Activated CD4-positive, alpha-beta T cell treated with anti-CD3 and anti-CD28 coated beads for 36 hours (primary cell): ENCODE measurements at regions not wholly inside any gene's neighbourhood (a gene's known extent, or its start where the extent isn't known, plus 50 kb on each side); places are given as distances from the start of the nearest gene placed in this dataset.

Experiments used
- ATAC-seq: fragments of 200-7000 bp; cut with Tn5 transposase; one replicate; pipeline ENCODE4 v1.10.0; 2021; ENCODE audit warnings: mild to moderate bottlenecking, moderate library complexity
- CTCF ChIA-PET: fragments of 350-600 bp; sonication (Branson Sonifier 250); formaldehyde crosslinking; loops from one replicate; lab custom pipeline; 2021; ENCODE audit warnings: antibody characterized with exemption; lab: Charles Lee
- POLR2A ChIA-PET: fragments of 350-600 bp; sonication (Branson Sonifier 250); formaldehyde crosslinking; loops from one replicate; lab custom pipeline; 2021; ENCODE audit warnings: antibody characterized with exemption, inconsistent platforms; lab: Charles Lee
- DNase-seq: peaks from one replicate; pipeline ENCODE4 v3.0.0-alpha.2; 2020
- H3K27ac Mint-ChIP-seq: one replicate; pipeline ENCODE4 v1.8.0; 2021; ENCODE audit warnings: mixed read lengths
- H3K27me3 Mint-ChIP-seq: one replicate; pipeline ENCODE4 v1.8.0; 2021; ENCODE audit warnings: mixed read lengths
- H3K36me3 Mint-ChIP-seq: one replicate; pipeline ENCODE4 v1.8.0; 2021; ENCODE audit warnings: low read depth, mixed read lengths
- H3K4me1 Mint-ChIP-seq: one replicate; pipeline ENCODE4 v1.8.0; 2021; ENCODE audit warnings: mixed read lengths
- H3K4me3 Mint-ChIP-seq: one replicate; pipeline ENCODE4 v1.8.0; 2021; ENCODE audit warnings: mild to moderate bottlenecking, moderate library complexity, mixed read lengths
- H3K9me3 Mint-ChIP-seq: one replicate; pipeline ENCODE4 v1.8.0; 2021; ENCODE audit warnings: low read depth, mixed read lengths
- intact Hi-C, 2 experiments: fragments of 100-400 bp; cut with DNase I in 1 of 2; cut with micrococcal nuclease in 1 of 2; formaldehyde crosslinking; loops; one replicate each; pipeline versions ENCODE4 v1.14.2 to v1.15.1; 2022 to 2024; cut with DNase I, micrococcal nuclease

GRCh38 chr20:22339091-22339881, 245.1 kb downstream of the FOXA2 start:
- intact Hi-C loops, result loop anchor here (1.0 to 5.0 kb wide), 4 partner anchors 247 to 1003 kb away; no protein-coding TSS in a partner anchor
- Mint-ChIP-seq H3K9me3 (no peaks in the 10 kb centered on the region), H3K36me3 (no peaks in the 10 kb centered on the region), H3K27me3 (peaks cover 3% of the 10 kb centered on the region), H3K4me1 (peaks cover 2% of the 10 kb centered on the region), H3K27ac (no peak overlapping the region), H3K4me3 (no peak overlapping the region)
- ChIA-PET POLR2A (no interaction called here), CTCF (interaction anchor here (0.7 to 3.2 kb wide), 11 partner anchors 9 to 1203 kb away, joined by 3 to 19 read pairs (median 3); no protein-coding TSS in a partner anchor)
- peak; percentile 65 for DNase-seq
- peak; percentile 47 for ATAC-seq

- DNase-seq (no peak), ATAC-seq (no peak)
- H3K4me3 Mint-ChIP-seq, result no peak overlapping the region
- H3K27ac Mint-ChIP-seq, result no peak overlapping the region
- peaks cover 2% of the 10 kb centered on the region for H3K4me1 Mint-ChIP-seq
- H3K9me3 Mint-ChIP-seq, result no peaks in the 10 kb centered on the region
- ChIA-PET POLR2A (no interaction called here), CTCF (interaction anchor here (0.7 to 3.2 kb wide), 10 partner anchors 7 to 481 kb away, joined by 3 to 19 read pairs (median 4); no protein-coding TSS in a partner anchor)
- peaks cover 6% of the 10 kb centered on the region for H3K27me3 Mint-ChIP-seq
- intact Hi-C loops, result loop anchor here in 1 of 2 experiments (2.0 to 5.0 kb wide), 2 partner anchors 897 to 1004 kb away; no protein-coding TSS in a partner anchor
- H3K36me3 Mint-ChIP-seq, result no peaks in the 10 kb centered on the region
Observed at GRCh38 chr20:22338140-22338708, 246.1 kb downstream of the FOXA2 start.

GRCh38 chr20:22335210-22335609, 249.2 kb downstream of the FOXA2 start:
- intact Hi-C loops, result loop anchor here in 1 of 2 experiments (2.0 to 5.0 kb wide), 2 partner anchors 252 to 1007 kb away; no protein-coding TSS in a partner anchor
- H3K36me3 Mint-ChIP-seq, result no peaks in the 10 kb centered on the region
- CTCF ChIA-PET, result interaction anchor here (0.6 to 2.2 kb wide), 4 partner anchors 16 to 1518 kb away, joined by 3 to 7 read pairs (median 4); no protein-coding TSS in a partner anchor
- no peak overlapping the region for H3K27ac Mint-ChIP-seq
- H3K4me3 Mint-ChIP-seq, result no peak overlapping the region
- DNase-seq (no peak), ATAC-seq (no peak)
- POLR2A ChIA-PET, result no interaction called here
- H3K27me3 Mint-ChIP-seq, result peaks cover 13% of the 10 kb centered on the region
- H3K4me1 Mint-ChIP-seq, result peaks cover 2% of the 10 kb centered on the region
- no peaks in the 10 kb centered on the region for H3K9me3 Mint-ChIP-seq

DNA sequence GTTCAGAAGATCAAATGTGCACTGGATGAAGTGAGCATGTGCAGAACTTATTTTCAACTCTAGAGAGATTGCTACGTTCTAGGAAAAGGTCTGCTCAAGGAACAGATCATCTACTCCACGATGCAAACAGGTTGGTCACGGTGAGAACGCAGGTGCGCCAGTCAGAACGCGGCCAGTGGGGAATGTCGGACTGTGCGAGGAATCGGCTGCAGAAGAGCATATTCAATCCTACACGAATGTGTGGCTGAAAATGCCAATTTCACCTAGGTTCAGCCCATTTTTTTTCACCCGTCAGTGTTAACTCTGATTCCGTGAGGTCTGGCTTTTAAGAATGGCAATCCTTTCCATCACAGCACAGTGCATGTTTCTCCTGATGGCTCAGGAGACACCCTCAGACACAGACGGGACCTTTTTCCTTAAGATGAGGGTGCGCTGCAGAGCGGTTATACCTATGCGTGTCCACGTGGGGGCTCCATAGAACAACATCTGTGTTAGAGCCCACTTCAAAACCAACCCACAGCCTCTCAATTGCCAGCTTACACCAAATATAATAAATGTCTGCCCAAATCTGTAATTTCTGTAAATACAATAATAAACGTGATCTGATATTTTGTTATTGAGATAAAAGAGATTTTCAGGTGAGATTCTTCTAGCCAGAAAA, 250.4 kb downstream of the FOXA2 start:
- intact Hi-C loops, result loop anchor here in 1 of 2 experiments (1.0 to 2.0 kb wide), 2 partner anchors 253 to 350 kb away; no protein-coding TSS in a partner anchor
- DNase-seq (peak; percentile 68), ATAC-seq (peak; percentile 51)
- peaks cover 13% of the 10 kb centered on the region for H3K27me3 Mint-ChIP-seq
- POLR2A ChIA-PET, result no interaction called here
- no peaks in the 10 kb centered on the region for H3K36me3 Mint-ChIP-seq
- H3K4me1 Mint-ChIP-seq, result no peaks in the 10 kb centered on the region
- H3K27ac Mint-ChIP-seq, result no peak overlapping the region
- CTCF ChIA-PET, result interaction anchor here (0.7 to 1.0 kb wide), 2 partner anchors 16 to 314 kb away, joined by 3 read pairs; no protein-coding TSS in a partner anchor
- no peaks in the 10 kb centered on the region for H3K9me3 Mint-ChIP-seq
- no peak overlapping the region for H3K4me3 Mint-ChIP-seq

- H3K36me3 Mint-ChIP-seq, result no peaks in the 10 kb centered on the region
- ATAC-seq, result no peak
- intact Hi-C loops, result no loop called here
Observed at GRCh38 chr20:22324505-22324904, 259.9 kb downstream of the FOXA2 start.

DNA sequence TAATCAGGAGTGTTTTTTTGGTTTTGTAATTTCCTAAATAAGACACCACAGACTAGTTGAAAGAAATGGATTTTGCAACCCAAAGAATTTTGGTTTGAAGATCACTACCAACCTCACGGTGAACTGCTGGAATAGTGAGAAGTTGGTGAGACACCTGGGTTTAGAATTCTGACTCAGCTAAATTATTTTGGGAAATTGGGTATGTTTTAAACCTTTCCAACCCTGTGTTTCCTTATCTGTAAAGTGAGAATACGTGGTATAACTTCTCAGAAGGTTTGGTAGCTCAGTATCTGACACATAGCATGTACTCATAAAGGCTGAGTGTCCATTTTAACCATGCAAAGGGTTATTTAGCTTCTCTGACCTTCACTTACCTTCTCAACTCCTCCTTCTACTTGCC, 261.9 kb downstream of the FOXA2 start:
- peaks cover 2% of the 10 kb centered on the region for H3K27me3 Mint-ChIP-seq
- POLR2A ChIA-PET, result no interaction called here
- ATAC-seq (no peak), DNase-seq (no peak)
- H3K9me3 Mint-ChIP-seq, result peaks cover 2% of the 10 kb centered on the region
- no peak overlapping the region for H3K27ac Mint-ChIP-seq
- H3K36me3 Mint-ChIP-seq, result no peaks in the 10 kb centered on the region
- no peaks in the 10 kb centered on the region for H3K4me1 Mint-ChIP-seq
- CTCF ChIA-PET, result interaction anchor here (0.6 kb wide), 1 partner anchor 113 kb away, joined by 3 read pairs; no protein-coding TSS in a partner anchor
- no peak overlapping the region for H3K4me3 Mint-ChIP-seq
- intact Hi-C loops, result no loop called here

More at GRCh38 chr20:22324505-22324904, 259.9 kb downstream of the FOXA2 start:
- Mint-ChIP-seq H3K27ac (no peak overlapping the region), H3K4me3 (no peak overlapping the region), H3K9me3 (peaks cover 6% of the 10 kb centered on the region), H3K27me3 (peaks cover 2% of the 10 kb centered on the region), H3K4me1 (no peaks in the 10 kb centered on the region)
- ChIA-PET POLR2A (no interaction called here), CTCF (no interaction called here)
- DNase-seq, result no peak

DNA sequence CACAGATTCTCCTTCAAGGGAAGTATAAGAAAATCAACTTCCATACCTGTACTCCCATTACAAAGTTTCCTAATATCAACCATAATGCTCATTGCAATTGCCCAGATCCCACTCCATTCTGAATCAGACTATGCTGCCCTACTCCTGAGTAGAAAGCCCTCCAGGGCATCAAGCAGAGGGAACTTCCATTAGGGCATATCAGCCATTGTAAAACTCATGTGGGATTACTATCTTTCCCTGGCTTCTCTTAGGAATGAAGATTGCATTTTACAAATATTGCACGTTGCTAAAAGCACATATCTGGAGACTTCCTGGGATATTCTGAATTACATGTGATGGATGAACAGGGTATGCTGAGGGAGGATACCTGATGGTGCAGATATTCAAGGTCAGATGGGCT, 263.2 kb downstream of the FOXA2 start:
- ChIA-PET CTCF (no interaction called here), POLR2A (no interaction called here)
- Mint-ChIP-seq H3K27me3 (peaks cover 4% of the 10 kb centered on the region), H3K4me3 (no peak overlapping the region), H3K36me3 (no peaks in the 10 kb centered on the region), H3K9me3 (no peaks in the 10 kb centered on the region), H3K4me1 (no peaks in the 10 kb centered on the region), H3K27ac (no peak overlapping the region)
- no peak for ATAC-seq
- intact Hi-C loops, result no loop called here
- DNase-seq, result no peak

DNA sequence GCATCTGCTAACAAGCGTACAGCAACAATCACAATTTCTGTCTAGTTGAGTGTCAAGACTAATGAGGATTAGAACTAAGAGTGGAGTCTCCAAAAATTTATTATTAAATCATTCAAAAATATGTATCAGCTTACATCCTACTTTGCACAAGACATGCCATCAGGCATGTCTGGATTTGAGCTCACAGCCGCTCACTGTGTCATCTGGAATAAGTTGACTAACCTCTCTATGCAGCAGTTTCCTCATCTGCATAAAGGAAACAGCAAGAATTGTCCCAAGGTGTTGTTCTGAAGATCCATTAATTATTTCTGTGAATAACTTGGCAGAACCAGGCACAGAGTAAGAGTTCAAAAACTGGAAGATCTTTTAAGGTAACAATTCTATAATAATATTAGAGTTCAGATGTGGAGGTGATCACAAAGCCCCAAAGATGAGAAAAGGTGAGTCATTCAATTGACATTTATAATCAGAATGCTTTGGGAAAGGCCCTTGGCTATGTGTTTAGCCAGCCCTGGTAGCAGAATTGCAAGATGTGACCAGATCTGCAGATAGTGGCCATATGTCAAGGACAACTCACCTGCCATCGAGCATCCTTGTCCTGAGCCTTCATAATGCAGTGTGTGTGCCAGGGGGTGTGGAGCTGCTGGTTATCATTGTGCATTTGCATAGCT, 264.0 kb downstream of the FOXA2 start:
- Mint-ChIP-seq H3K4me3 (no peak overlapping the region), H3K27ac (no peak overlapping the region), H3K9me3 (peaks cover 1% of the 10 kb centered on the region), H3K27me3 (peaks cover 4% of the 10 kb centered on the region), H3K36me3 (no peaks in the 10 kb centered on the region), H3K4me1 (no peaks in the 10 kb centered on the region)
- POLR2A ChIA-PET, result no interaction called here
- CTCF ChIA-PET, result no interaction called here
- no peak for ATAC-seq
- intact Hi-C loops, result no loop called here
- DNase-seq, result no peak

- no peaks in the 10 kb centered on the region for H3K36me3 Mint-ChIP-seq
- peaks cover 1% of the 10 kb centered on the region for H3K9me3 Mint-ChIP-seq
- ChIA-PET POLR2A (no interaction called here), CTCF (no interaction called here)
- ATAC-seq (no peak), DNase-seq (no peak)
- intact Hi-C loops, result no loop called here
- peaks cover 2% of the 10 kb centered on the region for H3K27me3 Mint-ChIP-seq
- no peaks in the 10 kb centered on the region for H3K4me1 Mint-ChIP-seq
- H3K4me3 Mint-ChIP-seq, result no peak overlapping the region
- no peak overlapping the region for H3K27ac Mint-ChIP-seq
Observed at GRCh38 chr20:22315771-22316170, 268.6 kb downstream of the FOXA2 start.

GRCh38 chr20:22315073-22315472, 269.3 kb downstream of the FOXA2 start:
- DNase-seq, result no peak
- CTCF ChIA-PET, result interaction anchor here (0.8 to 1.2 kb wide), 2 partner anchors 368 to 596 kb away, joined by 3 read pairs; no protein-coding TSS in a partner anchor
- no peaks in the 10 kb centered on the region for H3K36me3 Mint-ChIP-seq
- intact Hi-C loops, result no loop called here
- H3K9me3 Mint-ChIP-seq, result peaks cover 1% of the 10 kb centered on the region
- no peaks in the 10 kb centered on the region for H3K4me1 Mint-ChIP-seq
- H3K27ac Mint-ChIP-seq, result no peak overlapping the region
- no peak overlapping the region for H3K4me3 Mint-ChIP-seq
- no peak for ATAC-seq
- POLR2A ChIA-PET, result no interaction called here
- H3K27me3 Mint-ChIP-seq, result peaks cover 2% of the 10 kb centered on the region
